GM12878 (cell line): ENCODE measurements at regions not wholly inside any gene's neighbourhood (a gene's known extent, or its start where the extent isn't known, plus 50 kb on each side); places are given as distances from the start of the nearest gene placed in this dataset.

Experiments
- CHD1 ChIP-seq: IDR thresholded peaks from 2 replicates; pipeline ENCODE4 v1.6.1; 2012; ENCODE audit warnings: low read depth, low read length, improper control_type of control experiment
- CHD2 ChIP-seq: IDR thresholded peaks from 2 replicates; pipeline ENCODE4 v1.6.1; 2011; ENCODE audit warnings: low read depth, low read length, improper control_type of control experiment, borderline replicate concordance
- DPF2 ChIP-seq: fragments of 450-650 bp; IDR thresholded peaks from 2 replicates; pipeline ENCODE4 v1.6.1; 2017; ENCODE audit warnings: mild to moderate bottlenecking
- HCFC1 ChIP-seq: fragments of 150-350 bp; IDR thresholded peaks from 2 replicates; pipeline ENCODE4 v1.6.1; 2014; ENCODE audit warnings: low read length
- HDGF ChIP-seq: fragments of 450-650 bp; IDR thresholded peaks from 2 replicates; pipeline ENCODE4 v1.6.1; 2016; ENCODE audit warnings: antibody characterized with exemption
- MXI1 ChIP-seq: fragments of 150-350 bp; IDR thresholded peaks from 2 replicates; pipeline ENCODE4 v1.6.1; 2011; ENCODE audit warnings: low read depth, mild to moderate bottlenecking, inconsistent platforms, low read length, improper control_type of control experiment
- PML ChIP-seq: IDR thresholded peaks from 2 replicates; pipeline ENCODE4 v1.6.1; 2012; ENCODE audit warnings: low read length, inconsistent platforms
- SMAD1 ChIP-seq: fragments of 450-650 bp; IDR thresholded peaks from 2 replicates; pipeline ENCODE4 v1.6.1; 2018; ENCODE audit warnings: mild to moderate bottlenecking, low read depth; ENCODE audit not compliant: partially characterized antibody
- SMARCA5 ChIP-seq: fragments of 450-650 bp; IDR thresholded peaks from 2 replicates; pipeline ENCODE4 v1.6.1; 2017; ENCODE audit warnings: mild to moderate bottlenecking
- ZBTB40 ChIP-seq: fragments of 450-650 bp; IDR thresholded peaks from 2 replicates; pipeline ENCODE4 v1.6.1; 2016; ENCODE audit warnings: mild to moderate bottlenecking, moderate library complexity, borderline replicate concordance
- TF ChIP-seq, protein P1 (sequence below): fragments of 450-650 bp; formaldehyde crosslinking; IDR thresholded peaks from 2 replicates; pipeline ENCODE4 v1.4.0; 2022; ENCODE audit warnings: mild to moderate bottlenecking, moderate library complexity

GRCh38 chr4:1549638-1550035, 134.5 kb downstream of the FAM53A start (continued):
- TF ChIP-seq SMAD1 (no peak), PML (no peak), CHD1 (no peak), ZBTB40 (no peak), HDGF (no peak), HCFC1 (no peak), SMARCA5 (no peak), CHD2 (no peak), MXI1 (no peak), DPF2 (no peak)
- TF ChIP-seq, protein P1, sequence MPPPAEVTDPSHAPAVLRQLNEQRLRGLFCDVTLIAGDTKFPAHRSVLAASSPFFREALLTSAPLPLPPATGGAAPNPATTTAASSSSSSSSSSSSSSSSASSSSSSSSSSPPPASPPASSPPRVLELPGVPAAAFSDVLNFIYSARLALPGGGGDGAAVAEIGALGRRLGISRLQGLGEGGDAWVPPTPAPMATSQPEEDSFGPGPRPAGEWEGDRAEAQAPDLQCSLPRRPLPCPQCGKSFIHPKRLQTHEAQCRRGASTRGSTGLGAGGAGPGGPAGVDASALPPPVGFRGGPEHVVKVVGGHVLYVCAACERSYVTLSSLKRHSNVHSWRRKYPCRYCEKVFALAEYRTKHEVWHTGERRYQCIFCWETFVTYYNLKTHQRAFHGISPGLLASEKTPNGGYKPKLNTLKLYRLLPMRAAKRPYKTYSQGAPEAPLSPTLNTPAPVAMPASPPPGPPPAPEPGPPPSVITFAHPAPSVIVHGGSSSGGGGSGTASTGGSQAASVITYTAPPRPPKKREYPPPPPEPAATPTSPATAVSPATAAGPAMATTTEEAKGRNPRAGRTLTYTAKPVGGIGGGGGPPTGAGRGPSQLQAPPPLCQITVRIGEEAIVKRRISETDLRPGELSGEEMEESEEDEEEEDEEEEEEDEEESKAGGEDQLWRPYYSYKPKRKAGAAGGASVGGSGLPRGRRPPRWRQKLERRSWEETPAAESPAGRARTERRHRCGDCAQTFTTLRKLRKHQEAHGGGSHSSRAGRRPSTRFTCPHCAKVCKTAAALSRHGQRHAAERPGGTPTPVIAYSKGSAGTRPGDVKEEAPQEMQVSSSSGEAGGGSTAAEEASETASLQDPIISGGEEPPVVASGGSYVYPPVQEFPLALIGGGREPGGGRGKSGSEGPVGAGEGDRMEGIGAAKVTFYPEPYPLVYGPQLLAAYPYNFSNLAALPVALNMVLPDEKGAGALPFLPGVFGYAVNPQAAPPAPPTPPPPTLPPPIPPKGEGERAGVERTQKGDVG (CRISPR knock-in tag) = no peak
